SU-DHL-6 (cell line): ENCODE measurements at regions not wholly inside any gene's neighbourhood (a gene's known extent, or its start where the extent isn't known, plus 50 kb on each side); places are given as distances from the start of the nearest gene placed in this dataset.

ENCODE experiments used
- H2AFZ ChIP-seq: fragments of 200-600 bp; sonication (generic); 2 replicates; pipeline ENCODE4 v1.6.1; 2014; ENCODE audit warnings: low read depth, mild to moderate bottlenecking, moderate library complexity, mixed read lengths, antibody characterized with exemption, low read length; ENCODE audit not compliant: severe bottlenecking
- H3F3A ChIP-seq: fragments of 200-600 bp; shearing (Covaris generic); 2 replicates; pipeline ENCODE4 v1.6.0; 2016; ENCODE audit warnings: antibody characterized with exemption, mild to moderate bottlenecking; ENCODE audit not compliant: insufficient read depth
- H3K27ac ChIP-seq: fragments of 200-600 bp; sonication (generic); 2 replicates; pipeline ENCODE4 v1.5.1; 2016; ENCODE audit warnings: low read depth, mild to moderate bottlenecking, low read length, moderate library complexity, mixed read lengths
- H3K27me3 ChIP-seq: fragments of 200-600 bp; sonication (generic), shearing (Covaris generic); 2 replicates; pipeline ENCODE4 v1.6.0; 2014; ENCODE audit warnings: mild to moderate bottlenecking, low read length
- H3K36me3 ChIP-seq: fragments of 200-600 bp; sonication (generic); 2 replicates; pipeline ENCODE4 v1.6.1; 2014; ENCODE audit warnings: mild to moderate bottlenecking, low read length, mixed read lengths
- H3K4me2 ChIP-seq: fragments of 300-600, 200-600 bp; shearing (Covaris generic), sonication (generic); 2 replicates; pipeline ENCODE4 v1.6.0; 2014; ENCODE audit warnings: low read length, low read depth, mild to moderate bottlenecking; ENCODE audit not compliant: poor library complexity, severe bottlenecking
- H3K4me3 ChIP-seq: fragments of 200-600 bp; sonication (generic); 2 replicates; pipeline ENCODE4 v1.5.1; 2014; ENCODE audit warnings: antibody characterized with exemption, low read length, mild to moderate bottlenecking, mixed read lengths; ENCODE audit not compliant: insufficient read depth, poor library complexity, severe bottlenecking
- H3K79me2 ChIP-seq: fragments of 200-600 bp; sonication (generic); 2 replicates; pipeline ENCODE4 v1.6.1; 2014; ENCODE audit warnings: mild to moderate bottlenecking, low read length, moderate library complexity; ENCODE audit not compliant: insufficient read depth
- H3K9ac ChIP-seq: fragments of 200-600 bp; sonication (generic); 2 replicates; pipeline ENCODE4 v1.7.0; 2014; ENCODE audit warnings: mild to moderate bottlenecking, low read length
- H3K9me2 ChIP-seq: fragments of 200-600 bp; sonication (generic); replicated peaks from 2 replicates; pipeline ENCODE4 v1.6.1; 2014; ENCODE audit warnings: low read length; ENCODE audit not compliant: insufficient read depth
- H3K9me3 ChIP-seq: fragments of 200-600 bp; sonication (generic); 2 replicates; pipeline ENCODE4 v1.6.1; 2014; ENCODE audit warnings: low read length, mixed read lengths; ENCODE audit not compliant: insufficient read depth
- H4K20me1 ChIP-seq: fragments of 200-600 bp; sonication (generic); 2 replicates; pipeline ENCODE4 v1.6.1; 2014; ENCODE audit warnings: low read depth, mild to moderate bottlenecking, antibody characterized with exemption, low read length, moderate library complexity, mixed read lengths
- CTCF ChIP-seq: fragments of 200-600 bp; sonication (generic); IDR thresholded peaks from one replicate; pipeline ENCODE4 v1.5.1; 2017; ENCODE audit warnings: antibody characterized with exemption, mild to moderate bottlenecking, low read length, moderate library complexity; ENCODE audit not compliant: insufficient read depth, poor library complexity, severe bottlenecking
- EZH2phosphoT487 ChIP-seq: fragments of 200-600 bp; sonication (generic), shearing (Covaris generic); conservative IDR thresholded peaks from 2 replicates; pipeline ENCODE4 v1.6.1; 2018; ENCODE audit warnings: mild to moderate bottlenecking, antibody characterized with exemption, low read length, moderate library complexity, mixed read lengths

DNA sequence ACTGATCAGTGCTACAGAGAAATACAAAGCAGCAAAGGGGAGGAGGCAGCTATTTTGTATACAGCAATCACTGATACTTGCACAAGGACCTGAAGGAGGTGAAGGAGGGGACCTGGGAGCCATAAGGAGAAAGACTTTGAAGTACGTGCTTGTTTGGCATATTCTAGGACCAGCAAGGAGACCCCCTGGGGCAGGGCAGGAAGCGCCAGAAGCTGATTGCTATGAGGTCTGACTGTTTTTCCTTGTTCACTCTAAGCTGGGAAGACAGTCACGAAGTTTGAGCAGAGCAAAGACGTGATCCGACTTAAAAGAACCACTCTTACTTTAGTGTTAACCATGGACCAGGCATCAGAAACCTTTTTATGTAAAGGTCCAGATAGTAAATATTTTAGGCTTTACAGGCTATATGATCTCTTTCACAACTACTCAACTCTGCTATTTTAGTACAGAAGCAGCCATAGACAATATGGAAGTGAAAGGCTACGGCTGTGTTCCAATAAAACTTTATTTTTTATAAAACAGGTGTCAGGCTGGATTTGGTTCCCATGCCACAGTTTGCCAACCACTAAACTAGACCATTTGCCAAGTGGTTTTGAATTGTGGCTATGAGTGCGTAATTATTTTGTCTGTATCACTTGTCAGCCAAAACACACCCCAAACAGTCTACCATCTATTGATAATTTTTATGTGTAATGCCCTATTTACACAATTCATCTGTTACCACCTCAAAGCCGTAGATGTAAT is 217.9 kb downstream of the PRL start:
- Histone ChIP-seq H4K20me1 (no peaks in the 10 kb centered on the region), H3K27ac (no peak overlapping the region), H3K4me2 (no peak overlapping the region), H3K79me2 (no peaks in the 10 kb centered on the region), H3F3A (no peaks in the 10 kb centered on the region), H3K9me2 (no peaks in the 10 kb centered on the region), H3K9ac (no peak overlapping the region), H3K9me3 (no peaks in the 10 kb centered on the region), H3K36me3 (no peaks in the 10 kb centered on the region), H2AFZ (no peak overlapping the region), H3K27me3 (no peaks in the 10 kb centered on the region), H3K4me3 (no peak overlapping the region)
- TF ChIP-seq CTCF (no peak), EZH2phosphoT487 (no peak)

- H3K4me2 ChIP-seq, result no peak overlapping the region
- H3F3A ChIP-seq, result no peaks in the 10 kb centered on the region
- H3K9me3 ChIP-seq, result no peaks in the 10 kb centered on the region
- H3K27ac ChIP-seq, result no peak overlapping the region
- no peaks in the 10 kb centered on the region for H3K36me3 ChIP-seq
- H3K9ac ChIP-seq, result no peak overlapping the region
- H3K9me2 ChIP-seq, result no peaks in the 10 kb centered on the region
- no peak overlapping the region for H2AFZ ChIP-seq
- H3K4me3 ChIP-seq, result no peak overlapping the region
- TF ChIP-seq EZH2phosphoT487, result no peak
- no peak for TF ChIP-seq CTCF
- H3K79me2 ChIP-seq, result no peaks in the 10 kb centered on the region
- H3K27me3 ChIP-seq, result no peaks in the 10 kb centered on the region
- H4K20me1 ChIP-seq, result no peaks in the 10 kb centered on the region
Measured at GRCh38 chr6:22079783-22080182, 217.1 kb downstream of the PRL start.

- Histone ChIP-seq H4K20me1 (no peaks in the 10 kb centered on the region), H2AFZ (no peak overlapping the region), H3K9me2 (no peaks in the 10 kb centered on the region), H3K4me2 (no peak overlapping the region), H3F3A (no peaks in the 10 kb centered on the region), H3K36me3 (no peaks in the 10 kb centered on the region), H3K27me3 (no peaks in the 10 kb centered on the region), H3K9me3 (no peaks in the 10 kb centered on the region), H3K27ac (no peak overlapping the region), H3K4me3 (no peak overlapping the region), H3K79me2 (no peaks in the 10 kb centered on the region), H3K9ac (no peak overlapping the region)
- TF ChIP-seq CTCF, result no peak
- TF ChIP-seq EZH2phosphoT487, result no peak
Measured at GRCh38 chr6:22081709-22082108, 215.1 kb downstream of the PRL start.
